Breast epithelium (tissue), 4 donors: ENCODE measurements at regions not wholly inside any gene's neighbourhood (a gene's known extent, or its start where the extent isn't known, plus 50 kb on each side); places are given as distances from the start of the nearest gene placed in this dataset.

Experiments
- DNase-seq, 2 donors: peaks; one replicate each; pipeline ENCODE4 v3.0.0-alpha.2; 2019; ENCODE audit warnings: low spot score in 2 of 2
- H3K27ac ChIP-seq, 2 donors: fragments of 200-600 bp; sonication (generic) in 1 of 2; one replicate each; pipeline ENCODE4 v1.5.1; 2016 to 2019; ENCODE audit warnings: mild to moderate bottlenecking in 1 of 2
- H3K27me3 ChIP-seq, 2 donors: fragments of 200-600 bp; sonication (generic) in 1 of 2; one replicate each; pipeline versions ENCODE4 v1.5.1 to v1.6.0; 2017 to 2019; ENCODE audit warnings: control low read depth in 1 of 2, mild to moderate bottlenecking in 1 of 2
- H3K36me3 ChIP-seq: fragments of 200-600 bp; one replicate; pipeline ENCODE4 v1.5.1; 2019
- H3K4me1 ChIP-seq, 2 donors: fragments of 200-600 bp; sonication (generic); one replicate each; pipeline ENCODE4 v1.5.1; 2016 to 2019; ENCODE audit warnings: control low read depth in 1 of 2
- H3K4me3 ChIP-seq, 3 donors: fragments of 200-600 bp; sonication (generic); 1 replicate in 2 of 3; 2 replicates in 1 of 3; pipeline ENCODE4 v1.5.1; 2016 to 2019; ENCODE audit warnings: mild to moderate bottlenecking in 3 of 3, moderate library complexity in 2 of 3
- H3K9me3 ChIP-seq, 2 donors: fragments of 200-600 bp; sonication (generic) in 1 of 2; one replicate each; pipeline ENCODE4 v1.5.1; 2016 to 2019; ENCODE audit warnings: control low read depth in 1 of 2
- POLR2A ChIP-seq: fragments of 450-650 bp; IDR thresholded peaks from one replicate; pipeline ENCODE4 v1.6.1; 2016; ENCODE audit warnings: antibody characterized with exemption, mild to moderate bottlenecking, moderate library complexity
- POLR2AphosphoS5 ChIP-seq, 3 donors: sonication (generic); formaldehyde crosslinking; IDR thresholded peaks; one replicate each; pipeline ENCODE4 v1.6.1; 2017; ENCODE audit warnings: antibody characterized with exemption in 3 of 3
- intact Hi-C: fragments of 100-400 bp; cut with DNase I; formaldehyde crosslinking; loops from one replicate; pipeline ENCODE4 v1.15.1; 2023; ENCODE audit warnings: low total_unique reads
- TF ChIP-seq, protein P1 (sequence below), 3 donors: fragments of 450-650 bp; IDR thresholded peaks; one replicate each; pipeline ENCODE4 v1.5.1; 2016 to 2017; ENCODE audit warnings: antibody characterized with exemption in 3 of 3, mild to moderate bottlenecking in 3 of 3, moderate library complexity in 3 of 3

DNA sequence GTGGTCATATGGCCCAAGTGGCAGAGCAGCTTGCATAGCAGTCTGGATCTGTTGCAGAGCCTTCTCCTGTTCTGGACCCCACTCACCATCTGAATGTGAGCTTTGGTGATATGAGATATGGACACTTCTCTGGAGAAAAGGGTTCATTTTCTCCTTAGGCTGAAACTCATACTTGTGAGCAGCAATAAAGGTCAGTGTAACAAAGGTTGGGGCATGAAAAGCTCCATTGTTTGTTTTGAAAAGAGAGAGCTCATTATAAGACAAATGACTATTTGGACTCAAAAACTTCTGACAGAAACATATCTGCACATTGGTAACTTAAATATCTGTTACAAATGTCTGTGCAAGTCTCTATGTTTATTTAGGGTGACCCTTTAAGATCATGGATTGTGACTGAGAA lies 517.3 kb downstream of the MFSD1 start:
- intact Hi-C loops, result no loop called here
- TF ChIP-seq, protein P1, sequence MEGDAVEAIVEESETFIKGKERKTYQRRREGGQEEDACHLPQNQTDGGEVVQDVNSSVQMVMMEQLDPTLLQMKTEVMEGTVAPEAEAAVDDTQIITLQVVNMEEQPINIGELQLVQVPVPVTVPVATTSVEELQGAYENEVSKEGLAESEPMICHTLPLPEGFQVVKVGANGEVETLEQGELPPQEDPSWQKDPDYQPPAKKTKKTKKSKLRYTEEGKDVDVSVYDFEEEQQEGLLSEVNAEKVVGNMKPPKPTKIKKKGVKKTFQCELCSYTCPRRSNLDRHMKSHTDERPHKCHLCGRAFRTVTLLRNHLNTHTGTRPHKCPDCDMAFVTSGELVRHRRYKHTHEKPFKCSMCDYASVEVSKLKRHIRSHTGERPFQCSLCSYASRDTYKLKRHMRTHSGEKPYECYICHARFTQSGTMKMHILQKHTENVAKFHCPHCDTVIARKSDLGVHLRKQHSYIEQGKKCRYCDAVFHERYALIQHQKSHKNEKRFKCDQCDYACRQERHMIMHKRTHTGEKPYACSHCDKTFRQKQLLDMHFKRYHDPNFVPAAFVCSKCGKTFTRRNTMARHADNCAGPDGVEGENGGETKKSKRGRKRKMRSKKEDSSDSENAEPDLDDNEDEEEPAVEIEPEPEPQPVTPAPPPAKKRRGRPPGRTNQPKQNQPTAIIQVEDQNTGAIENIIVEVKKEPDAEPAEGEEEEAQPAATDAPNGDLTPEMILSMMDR (IDR thresholded peaks at IDR 0.05), result no peak
- TF ChIP-seq POLR2AphosphoS5 (IDR thresholded peaks at IDR 0.05) (no peak), POLR2A (no peak)
- H3K4me3 ChIP-seq, result no peak overlapping the region

DNA sequence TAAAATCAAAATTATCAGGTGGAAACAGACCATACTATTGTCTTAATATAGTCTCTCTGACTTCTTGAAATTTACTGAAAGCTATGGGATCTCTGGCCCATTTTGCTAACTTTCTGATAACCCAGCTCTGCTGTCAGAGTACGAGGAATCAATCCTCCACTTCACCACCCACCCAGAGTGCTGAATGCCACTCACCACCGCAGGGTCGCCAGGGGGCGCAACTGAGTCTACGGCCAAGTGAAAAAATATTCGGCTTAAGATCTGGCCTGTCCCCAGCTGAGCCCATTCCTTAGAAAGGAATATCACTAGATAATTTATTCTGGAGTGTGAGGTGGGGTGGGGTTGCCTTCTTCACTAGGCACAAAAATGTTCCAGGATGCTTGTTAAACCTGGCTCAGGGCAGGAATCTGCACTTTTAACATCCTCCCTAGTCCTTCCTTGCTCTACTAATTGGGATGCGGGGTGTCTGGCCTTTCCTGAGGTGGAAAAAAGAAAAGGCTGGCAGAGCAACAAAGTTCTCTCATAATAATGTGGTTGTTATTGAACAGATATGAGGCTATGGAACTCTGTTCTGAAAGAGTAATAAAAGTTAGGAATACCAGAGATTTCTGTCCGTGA lies 520.6 kb downstream of the MFSD1 start:
- H3K36me3 ChIP-seq, result no peaks in the 10 kb centered on the region
- H3K27me3 ChIP-seq, result no peaks in the 10 kb centered on the region
- H3K4me1 ChIP-seq, result no peaks in the 10 kb centered on the region
- no peaks in the 10 kb centered on the region for H3K9me3 ChIP-seq
- no peak for TF ChIP-seq POLR2A
- TF ChIP-seq POLR2AphosphoS5 (IDR thresholded peaks at IDR 0.05), result no peak
- TF ChIP-seq, protein P1 (IDR thresholded peaks at IDR 0.05), result no peak
- no peak for DNase-seq
- H3K27ac ChIP-seq, result no peak overlapping the region
- intact Hi-C loops, result no loop called here
- H3K4me3 ChIP-seq, result no peak overlapping the region

More for the DNA sequence above, 517.3 kb downstream of the MFSD1 start:
- H3K36me3 ChIP-seq, result no peaks in the 10 kb centered on the region
- H3K4me1 ChIP-seq, result no peaks in the 10 kb centered on the region
- H3K27ac ChIP-seq, result no peak overlapping the region
- DNase-seq, result no peak
- H3K27me3 ChIP-seq, result no peaks in the 10 kb centered on the region
- H3K9me3 ChIP-seq, result peaks cover 0 to 6% of the 10 kb centered on the region in 2 donors

DNA sequence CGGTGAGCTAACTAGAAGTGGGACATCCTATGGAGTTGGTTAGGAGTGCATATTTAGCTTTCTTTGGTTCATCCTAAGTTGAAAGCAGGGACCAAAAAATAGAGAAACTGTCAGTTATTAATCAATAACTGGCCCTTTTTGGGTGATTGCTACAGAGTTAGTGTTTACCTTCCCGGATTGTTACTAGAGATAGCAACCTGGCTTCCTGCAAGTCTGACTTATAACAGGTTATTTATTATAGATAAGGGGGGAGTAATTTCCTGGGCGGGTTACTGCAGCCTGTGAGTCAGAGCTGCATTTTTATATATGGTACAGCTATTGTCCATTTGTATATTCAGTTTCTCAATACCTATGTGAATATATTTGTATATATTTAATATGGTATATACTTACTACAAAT lies 522.0 kb downstream of the MFSD1 start:
- intact Hi-C loops, result no loop called here
- no peaks in the 10 kb centered on the region for H3K36me3 ChIP-seq
- no peak overlapping the region for H3K4me3 ChIP-seq
- no peak overlapping the region for H3K27ac ChIP-seq
- H3K4me1 ChIP-seq, result no peaks in the 10 kb centered on the region
- DNase-seq, result no peak
- H3K27me3 ChIP-seq, result no peaks in the 10 kb centered on the region
- no peaks in the 10 kb centered on the region for H3K9me3 ChIP-seq
- TF ChIP-seq POLR2AphosphoS5 (IDR thresholded peaks at IDR 0.05) (no peak), POLR2A (no peak)
- TF ChIP-seq, protein P1 (IDR thresholded peaks at IDR 0.05), result no peak

DNA sequence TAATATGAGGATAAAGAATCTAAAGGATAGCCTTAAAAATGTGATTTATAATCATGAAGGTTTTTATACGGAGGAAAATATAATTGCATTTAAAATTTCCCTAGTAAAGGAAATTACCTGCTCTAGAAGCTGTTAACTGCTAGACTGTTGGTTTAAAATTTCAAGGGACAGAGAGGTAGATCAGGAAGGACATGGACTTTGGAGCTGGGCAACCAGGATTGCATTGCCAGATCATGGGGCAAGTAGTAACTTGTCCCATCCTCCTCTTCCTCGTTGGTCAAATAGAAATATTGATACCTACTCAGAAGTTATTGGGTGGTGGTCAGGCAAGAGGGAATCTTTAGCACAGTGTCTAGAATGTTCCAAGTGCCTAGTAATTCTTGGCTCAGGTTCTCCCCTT lies 525.1 kb downstream of the MFSD1 start:
- no peak for TF ChIP-seq POLR2AphosphoS5 (IDR thresholded peaks at IDR 0.05)
- TF ChIP-seq, protein P1 (IDR thresholded peaks at IDR 0.05), result no peak
- TF ChIP-seq POLR2A, result no peak
- DNase-seq, result no peak
- Histone ChIP-seq H3K27ac (no peak overlapping the region), H3K9me3 (no peaks in the 10 kb centered on the region), H3K4me3 (no peak overlapping the region), H3K4me1 (no peaks in the 10 kb centered on the region), H3K36me3 (no peaks in the 10 kb centered on the region), H3K27me3 (no peaks in the 10 kb centered on the region)
- intact Hi-C loops, result no loop called here

DNA sequence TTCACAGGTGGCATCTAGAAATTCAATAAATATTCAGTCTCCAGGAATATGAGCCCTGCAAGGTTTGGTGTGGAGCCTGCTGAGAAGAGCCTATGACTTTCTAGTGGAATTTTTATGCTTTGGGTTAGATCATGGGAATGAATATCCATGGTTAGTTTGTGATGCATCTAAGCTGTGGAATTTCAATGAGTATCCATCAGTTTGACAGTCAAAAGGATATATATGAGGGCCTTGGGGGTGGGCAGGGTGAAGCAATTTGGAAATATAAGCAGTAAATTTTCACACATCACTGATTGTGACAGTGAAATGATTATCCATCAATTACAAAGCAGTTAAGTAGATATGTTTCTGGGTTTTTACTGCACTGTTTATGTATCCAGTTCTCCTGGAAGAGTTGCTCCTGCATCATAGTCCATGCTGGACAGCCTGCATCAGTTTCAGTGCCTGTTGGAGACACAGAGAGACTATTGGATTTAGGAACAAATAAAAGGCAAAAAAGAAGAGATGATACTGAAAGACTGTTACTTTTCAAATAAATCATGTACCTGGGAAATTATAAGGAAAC lies 530.8 kb downstream of the MFSD1 start:
- Histone ChIP-seq H3K4me1 (no peaks in the 10 kb centered on the region), H3K27me3 (no peaks in the 10 kb centered on the region), H3K27ac (no peak overlapping the region), H3K9me3 (no peaks in the 10 kb centered on the region), H3K36me3 (no peaks in the 10 kb centered on the region), H3K4me3 (no peak overlapping the region)
- TF ChIP-seq POLR2AphosphoS5 (IDR thresholded peaks at IDR 0.05) (no peak), POLR2A (no peak)
- TF ChIP-seq, protein P1 (IDR thresholded peaks at IDR 0.05), result no peak
- intact Hi-C loops, result no loop called here
- DNase-seq, result no peak
